ENCODE measurements at regions not wholly inside any gene's neighbourhood (a gene's known extent, or its start where the extent isn't known, plus 50 kb on each side); places are given as distances from the start of the nearest gene placed in this dataset.

DNA sequence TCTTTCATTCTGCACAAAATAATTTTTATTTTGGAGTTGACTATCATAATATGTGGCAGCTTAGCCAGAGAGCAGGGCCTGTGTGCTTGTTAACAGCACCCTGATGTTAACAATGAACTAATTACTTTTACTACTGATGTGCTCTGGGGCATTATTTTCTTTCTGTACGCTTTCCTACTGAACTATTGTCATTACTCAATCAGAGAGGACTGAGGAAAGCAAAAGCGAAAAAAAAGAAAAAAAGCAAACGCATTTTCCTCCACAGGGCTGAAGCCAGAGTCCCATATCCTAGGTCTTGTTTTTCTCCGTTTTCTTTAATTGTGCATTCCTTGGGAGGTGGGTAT, 221.2 kb downstream of the TTLL7 start:
- Histone ChIP-seq H4K91ac (ENCODE audit: insufficient read depth, low read depth, low read length) (no peak overlapping the region), H3K36me3 (ENCODE audit: control insufficient read depth, insufficient read depth, low read length) (no peaks in the 10 kb centered on the region), H2BK20ac (ENCODE audit: low read depth, low read length) (no peak overlapping the region), H3K4me2 (ENCODE audit: low read depth, low read length) (no peak overlapping the region), H3K18ac (ENCODE audit: low read depth, low read length) (no peak overlapping the region), H2AK9ac (replicated peaks; ENCODE audit: low read depth, low read length, poor library complexity) (no peak overlapping the region), H4K5ac (ENCODE audit: low read depth, low read length) (no peak overlapping the region), H3K14ac (replicated peaks; ENCODE audit: low read depth, low read length) (no peak overlapping the region), H3K9me1 (ENCODE audit: insufficient read depth, low read length) (no peaks in the 10 kb centered on the region), H3K4me3 (ENCODE audit: insufficient read depth, low read depth, low read length) (no peak overlapping the region), H2BK15ac (ENCODE audit: low read depth, low read length) (no peak overlapping the region), H2AK5ac (ENCODE audit: low read depth, low read length) (no peak overlapping the region), H2BK5ac (ENCODE audit: low read depth, low read length, poor library complexity, severe bottlenecking) (no peak overlapping the region), H3K56ac (ENCODE audit: extremely low read depth, insufficient read depth, low read length) (no peak overlapping the region), H3K4ac (ENCODE audit: low read depth, low read length) (no peak overlapping the region), H3K4me1 (ENCODE audit: control insufficient read depth, insufficient read depth, low read length) (no peaks in the 10 kb centered on the region), H4K20me1 (ENCODE audit: insufficient read depth, low read length) (no peaks in the 10 kb centered on the region), H3K79me1 (ENCODE audit: low read depth in 1 of 2, low read length in 2 of 2) (no peaks in the 10 kb centered on the region), H3K9ac (ENCODE audit: low read depth, low read length) (no peak overlapping the region), H2AFZ (replicated peaks; ENCODE audit: low read length, poor library complexity) (no peak overlapping the region), H3K23ac (ENCODE audit: low read depth, low read length) (no peak overlapping the region), H3K9me3 (ENCODE audit: control insufficient read depth, insufficient read depth, low read length) (no peaks in the 10 kb centered on the region), H2BK120ac (ENCODE audit: low read depth, low read length) (no peak overlapping the region), H3K27me3 (ENCODE audit: control insufficient read depth, insufficient read depth, low read length) (no peaks in the 10 kb centered on the region), H4K8ac (ENCODE audit: low read depth in 2 of 2, low read length in 2 of 2) (no peak overlapping the region), H3K27ac (ENCODE audit: insufficient read depth, low read length) (no peak overlapping the region)
- in situ Hi-C loops (cut with MboI; ENCODE audit: low sequenced_read_pairs) (no loop called here), intact Hi-C loops (cut with micrococcal nuclease) (no loop called here), dilution Hi-C loops (cut with HindIII; ENCODE audit: low sequenced_read_pairs, unreplicated experiment) (no loop called here)
- DNase-seq (no peak), ATAC-seq (ENCODE audit: low read depth) (no peak)
- no peak for TF ChIP-seq RCOR1 (IDR thresholded peaks at IDR 0.05; ENCODE audit: insufficient replicate concordance, low read length)
- no peak for TF ChIP-seq CHD1 (IDR thresholded peaks at IDR 0.05; ENCODE audit: low read depth, low read length)
- no peak for TF ChIP-seq RFX5 (IDR thresholded peaks at IDR 0.05; ENCODE audit: low read depth, low read length)
- no peak for TF ChIP-seq FOS (IDR thresholded peaks at IDR 0.05; ENCODE audit: low read depth, low read length)
- TF ChIP-seq, protein P1, sequence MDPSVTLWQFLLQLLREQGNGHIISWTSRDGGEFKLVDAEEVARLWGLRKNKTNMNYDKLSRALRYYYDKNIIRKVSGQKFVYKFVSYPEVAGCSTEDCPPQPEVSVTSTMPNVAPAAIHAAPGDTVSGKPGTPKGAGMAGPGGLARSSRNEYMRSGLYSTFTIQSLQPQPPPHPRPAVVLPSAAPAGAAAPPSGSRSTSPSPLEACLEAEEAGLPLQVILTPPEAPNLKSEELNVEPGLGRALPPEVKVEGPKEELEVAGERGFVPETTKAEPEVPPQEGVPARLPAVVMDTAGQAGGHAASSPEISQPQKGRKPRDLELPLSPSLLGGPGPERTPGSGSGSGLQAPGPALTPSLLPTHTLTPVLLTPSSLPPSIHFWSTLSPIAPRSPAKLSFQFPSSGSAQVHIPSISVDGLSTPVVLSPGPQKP (IDR thresholded peaks at IDR 0.05; ENCODE audit: borderline replicate concordance, low read depth, low read length): no peak
- no peak for TF ChIP-seq SMC3 (IDR thresholded peaks at IDR 0.05; ENCODE audit: low read depth, low read length)
- no peak for TF ChIP-seq MXI1 (IDR thresholded peaks at IDR 0.05; ENCODE audit: borderline replicate concordance, low read depth, low read length)
- no peak for TF ChIP-seq BHLHE40 (IDR thresholded peaks at IDR 0.05; ENCODE audit: low read depth, low read length)
- TF ChIP-seq CEBPB (IDR thresholded peaks at IDR 0.05; ENCODE audit: low read depth, low read length): no peak
- TF ChIP-seq, protein P2, sequence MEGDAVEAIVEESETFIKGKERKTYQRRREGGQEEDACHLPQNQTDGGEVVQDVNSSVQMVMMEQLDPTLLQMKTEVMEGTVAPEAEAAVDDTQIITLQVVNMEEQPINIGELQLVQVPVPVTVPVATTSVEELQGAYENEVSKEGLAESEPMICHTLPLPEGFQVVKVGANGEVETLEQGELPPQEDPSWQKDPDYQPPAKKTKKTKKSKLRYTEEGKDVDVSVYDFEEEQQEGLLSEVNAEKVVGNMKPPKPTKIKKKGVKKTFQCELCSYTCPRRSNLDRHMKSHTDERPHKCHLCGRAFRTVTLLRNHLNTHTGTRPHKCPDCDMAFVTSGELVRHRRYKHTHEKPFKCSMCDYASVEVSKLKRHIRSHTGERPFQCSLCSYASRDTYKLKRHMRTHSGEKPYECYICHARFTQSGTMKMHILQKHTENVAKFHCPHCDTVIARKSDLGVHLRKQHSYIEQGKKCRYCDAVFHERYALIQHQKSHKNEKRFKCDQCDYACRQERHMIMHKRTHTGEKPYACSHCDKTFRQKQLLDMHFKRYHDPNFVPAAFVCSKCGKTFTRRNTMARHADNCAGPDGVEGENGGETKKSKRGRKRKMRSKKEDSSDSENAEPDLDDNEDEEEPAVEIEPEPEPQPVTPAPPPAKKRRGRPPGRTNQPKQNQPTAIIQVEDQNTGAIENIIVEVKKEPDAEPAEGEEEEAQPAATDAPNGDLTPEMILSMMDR (conservative IDR thresholded peaks at IDR 0.05; ENCODE audit: low read depth, low read length): no peak
- no TSS peak for BruUV-seq (replicated peaks)
- WGBS, 2 experiments (ENCODE audit: extremely low coverage in 2 of 2, insufficient read length in 1 of 2): no CpG with 5 or more reads among the region's 4 CpGs
- ChIA-PET CTCF (no interaction called here), POLR2A (ENCODE audit: unreplicated experiment) (no interaction called here)
